BE2C (cell line): ENCODE measurements at regions not wholly inside any gene's neighbourhood (a gene's known extent, or its start where the extent isn't known, plus 50 kb on each side); places are given as distances from the start of the nearest gene placed in this dataset.

Experiments used
- DNase-seq: peaks from one replicate; pipeline ENCODE4 v3.0.0-alpha.2; 2020
- H3K27me3 ChIP-seq: fragments of 250-450 bp; sonication (Bioruptor Pico); 2 replicates; pipeline ENCODE4 v1.5.1; 2020; ENCODE audit warnings: mild to moderate bottlenecking
- H3K36me3 ChIP-seq: fragments of 250-450 bp; sonication (Bioruptor Pico); 2 replicates; pipeline ENCODE4 v1.5.1; 2020; ENCODE audit warnings: mild to moderate bottlenecking
- H3K4me1 ChIP-seq: fragments of 250-450 bp; sonication (Bioruptor Pico); 2 replicates; pipeline ENCODE4 v1.5.1; 2020
- H3K4me3 ChIP-seq: 2 replicates; pipeline ENCODE4 v1.5.1; 2011; ENCODE audit warnings: low read depth, low read length
- H3K9me3 ChIP-seq: fragments of 250-450 bp; sonication (Bioruptor Pico); 2 replicates; pipeline ENCODE4 v1.5.1; 2020
- CTCF ChIP-seq: IDR thresholded peaks from 2 replicates; pipeline ENCODE4 v1.5.1; 2012; ENCODE audit warnings: mild to moderate bottlenecking, low read depth, low read length

GRCh38 chr3:107987036-107987939 is 103.5 kb downstream of the CD47 start:
- peaks cover 58% of the 10 kb centered on the region for H3K4me1 ChIP-seq
- no peaks in the 10 kb centered on the region for H3K27me3 ChIP-seq
- DNase-seq, result peak; percentile 83
- no peak for TF ChIP-seq CTCF
- no peak overlapping the region for H3K4me3 ChIP-seq
- H3K36me3 ChIP-seq, result no peaks in the 10 kb centered on the region
- no peaks in the 10 kb centered on the region for H3K9me3 ChIP-seq

GRCh38 chr3:107986505-107986904 is 104.3 kb downstream of the CD47 start:
- Histone ChIP-seq H3K9me3 (no peaks in the 10 kb centered on the region), H3K4me1 (peaks cover 55% of the 10 kb centered on the region), H3K36me3 (no peaks in the 10 kb centered on the region), H3K4me3 (peak overlapping the region; percentile 25), H3K27me3 (no peaks in the 10 kb centered on the region)
- TF ChIP-seq CTCF, result no peak
- no peak for DNase-seq

GRCh38 chr3:107985496-107985895 is 105.3 kb downstream of the CD47 start:
- peaks cover 50% of the 10 kb centered on the region for H3K4me1 ChIP-seq
- H3K4me3 ChIP-seq, result no peak overlapping the region
- no peaks in the 10 kb centered on the region for H3K9me3 ChIP-seq
- no peak for DNase-seq
- H3K27me3 ChIP-seq, result no peaks in the 10 kb centered on the region
- H3K36me3 ChIP-seq, result no peaks in the 10 kb centered on the region
- TF ChIP-seq CTCF, result no peak

GRCh38 chr3:107983247-107983646 is 107.6 kb downstream of the CD47 start:
- H3K4me3 ChIP-seq, result no peak overlapping the region
- peak; percentile 32; the same call in 1 of the 2 replicates for TF ChIP-seq CTCF
- H3K4me1 ChIP-seq, result peaks cover 30% of the 10 kb centered on the region
- no peaks in the 10 kb centered on the region for H3K27me3 ChIP-seq
- no peak for DNase-seq
- no peaks in the 10 kb centered on the region for H3K9me3 ChIP-seq
- H3K36me3 ChIP-seq, result no peaks in the 10 kb centered on the region

GRCh38 chr3:107982165-107982564 is 108.7 kb downstream of the CD47 start:
- no peak overlapping the region for H3K4me3 ChIP-seq
- no peaks in the 10 kb centered on the region for H3K36me3 ChIP-seq
- no peaks in the 10 kb centered on the region for H3K27me3 ChIP-seq
- no peak for DNase-seq
- no peak for TF ChIP-seq CTCF
- peaks cover 27% of the 10 kb centered on the region for H3K4me1 ChIP-seq
- no peaks in the 10 kb centered on the region for H3K9me3 ChIP-seq

- Histone ChIP-seq H3K4me1 (peaks cover 31% of the 10 kb centered on the region), H3K27me3 (no peaks in the 10 kb centered on the region), H3K4me3 (no peak overlapping the region), H3K36me3 (no peaks in the 10 kb centered on the region), H3K9me3 (no peaks in the 10 kb centered on the region)
- DNase-seq, result no peak
- TF ChIP-seq CTCF, result no peak
Observed at GRCh38 chr3:107981471-107982111, 109.2 kb downstream of the CD47 start.
